ENCODE measurements at regions not wholly inside any gene's neighbourhood (a gene's known extent, or its start where the extent isn't known, plus 50 kb on each side); places are given as distances from the start of the nearest gene placed in this dataset.

GRCh38 chr13:65829241-65830008 is 1400.7 kb downstream of the PCDH9 start:
- no peaks in the 10 kb centered on the region for H3K27me3 Mint-ChIP-seq
- no peak overlapping the region for H3K27ac Mint-ChIP-seq
- peaks cover 8% of the 10 kb centered on the region for H3K4me1 Mint-ChIP-seq (ENCODE audit: low read depth)
- H3K9me3 Mint-ChIP-seq (ENCODE audit: low read depth): no peaks in the 10 kb centered on the region
- DNase-seq (ENCODE audit: low spot score, unreplicated experiment): no peak
- H3K36me3 Mint-ChIP-seq (ENCODE audit: insufficient read depth): no peaks in the 10 kb centered on the region
- H3K4me3 Mint-ChIP-seq (ENCODE audit: low read depth): no peak overlapping the region
- TF ChIP-seq CTCF (IDR thresholded peaks at IDR 0.05; ENCODE audit: unreplicated experiment): no peak

- TF ChIP-seq CTCF (IDR thresholded peaks at IDR 0.05; ENCODE audit: unreplicated experiment): no peak
- H3K36me3 Mint-ChIP-seq (ENCODE audit: insufficient read depth): no peaks in the 10 kb centered on the region
- H3K4me1 Mint-ChIP-seq (ENCODE audit: low read depth): peaks cover 8% of the 10 kb centered on the region
- no peak overlapping the region for H3K27ac Mint-ChIP-seq
- no peaks in the 10 kb centered on the region for H3K9me3 Mint-ChIP-seq (ENCODE audit: low read depth)
- H3K4me3 Mint-ChIP-seq (ENCODE audit: low read depth): no peak overlapping the region
- DNase-seq (ENCODE audit: low spot score, unreplicated experiment): no peak
- H3K27me3 Mint-ChIP-seq: no peaks in the 10 kb centered on the region
These were observed 1403.5 kb downstream of the PCDH9 start for GRCh38 chr13:65826657-65827056.

DNA sequence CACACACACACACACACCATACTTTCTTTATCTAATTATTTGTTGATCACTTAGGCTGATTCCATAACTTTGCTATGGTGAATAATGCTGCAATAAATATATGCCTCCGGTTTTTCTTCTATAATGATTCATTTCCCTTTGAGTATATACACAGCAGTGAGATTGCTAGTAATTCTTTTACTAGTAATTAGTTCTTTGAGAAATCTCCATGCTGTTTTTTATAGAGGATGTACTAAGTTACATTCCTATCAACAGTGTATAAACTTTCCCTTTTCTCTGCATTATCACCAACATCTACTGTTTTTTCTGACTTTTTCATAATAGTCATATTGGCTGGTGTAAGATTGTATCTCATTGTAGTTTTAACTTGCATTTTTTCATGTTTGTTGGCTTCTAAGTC is 1405.1 kb downstream of the PCDH9 start:
- no peak for DNase-seq (ENCODE audit: low spot score, unreplicated experiment)
- no peaks in the 10 kb centered on the region for H3K36me3 Mint-ChIP-seq (ENCODE audit: insufficient read depth)
- TF ChIP-seq CTCF (IDR thresholded peaks at IDR 0.05; ENCODE audit: unreplicated experiment): no peak
- H3K27ac Mint-ChIP-seq: no peak overlapping the region
- no peak overlapping the region for H3K4me3 Mint-ChIP-seq (ENCODE audit: low read depth)
- H3K9me3 Mint-ChIP-seq (ENCODE audit: low read depth): no peaks in the 10 kb centered on the region
- peaks cover 16% of the 10 kb centered on the region for H3K4me1 Mint-ChIP-seq (ENCODE audit: low read depth)
- H3K27me3 Mint-ChIP-seq: no peaks in the 10 kb centered on the region

DNA sequence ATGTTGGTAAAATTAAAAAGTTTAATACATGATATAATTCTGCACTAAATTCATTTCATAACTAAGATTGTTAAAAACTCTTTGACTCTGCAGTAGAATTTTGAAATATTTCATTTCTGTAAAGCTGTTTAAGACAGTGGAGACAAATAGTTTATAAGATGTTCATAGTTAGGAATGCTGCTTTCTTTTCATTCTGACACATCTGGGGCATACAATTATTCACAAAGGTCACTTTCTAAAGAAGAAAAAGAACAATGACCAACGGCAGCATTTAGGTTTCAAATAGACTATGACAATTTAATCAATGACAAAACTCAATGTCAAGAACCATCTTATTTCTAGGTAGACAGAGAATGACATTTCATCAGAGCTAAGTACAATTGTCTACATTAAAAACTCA is 1422.1 kb downstream of the PCDH9 start:
- Mint-ChIP-seq H3K9me3 (ENCODE audit: low read depth) (peaks cover 3% of the 10 kb centered on the region), H3K36me3 (ENCODE audit: insufficient read depth) (no peaks in the 10 kb centered on the region), H3K4me1 (ENCODE audit: low read depth) (peaks cover 4% of the 10 kb centered on the region), H3K27me3 (no peaks in the 10 kb centered on the region), H3K27ac (no peak overlapping the region), H3K4me3 (ENCODE audit: low read depth) (no peak overlapping the region)
- no peak for DNase-seq (ENCODE audit: low spot score, unreplicated experiment)
- TF ChIP-seq CTCF (IDR thresholded peaks at IDR 0.05; ENCODE audit: unreplicated experiment): no peak

DNA sequence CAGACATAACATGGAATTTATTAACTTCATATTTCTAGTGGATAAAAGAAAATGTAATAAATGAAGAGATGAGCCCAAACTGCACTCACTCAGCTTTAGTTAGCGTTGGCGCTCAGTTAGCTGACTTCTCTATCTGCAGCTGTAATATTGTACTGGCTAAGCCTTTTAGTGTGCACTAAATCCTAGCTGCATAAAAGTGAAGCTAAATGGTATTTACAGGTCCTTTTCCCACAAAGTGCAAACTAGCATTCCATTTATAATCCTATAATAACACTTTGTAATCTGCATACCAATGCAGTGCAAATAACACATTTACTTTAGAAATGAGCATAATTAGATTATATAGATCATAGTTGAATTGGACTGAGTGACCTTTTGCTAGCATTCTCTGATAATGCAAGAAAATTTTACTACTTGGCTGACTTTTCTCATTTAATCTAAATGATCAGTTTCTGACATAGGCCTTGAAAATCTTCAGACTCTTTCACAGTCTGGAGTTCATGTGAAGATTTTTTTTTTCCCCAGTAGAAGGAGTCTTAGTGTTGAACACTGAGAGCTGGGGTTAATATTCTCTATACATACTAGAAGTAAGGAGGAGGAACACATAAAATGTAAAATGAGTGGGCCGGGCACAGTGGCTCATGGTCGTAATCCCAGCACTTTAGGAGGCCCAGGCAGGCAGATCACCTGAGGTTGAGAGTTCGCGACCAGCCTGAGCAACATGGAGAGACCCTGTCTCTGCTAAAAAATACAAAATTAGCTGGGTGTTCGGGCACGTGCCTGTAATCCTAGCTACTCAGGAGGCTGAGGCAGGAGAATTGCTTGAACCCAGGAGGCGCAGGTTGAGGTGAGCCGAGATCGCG is 1426.4 kb downstream of the PCDH9 start:
- peak overlapping the region; percentile 13 for H3K27ac Mint-ChIP-seq
- H3K4me1 Mint-ChIP-seq (ENCODE audit: low read depth): peaks cover 4% of the 10 kb centered on the region

More for the DNA sequence above, 1426.4 kb downstream of the PCDH9 start:
- no peaks in the 10 kb centered on the region for H3K27me3 Mint-ChIP-seq
- TF ChIP-seq CTCF (IDR thresholded peaks at IDR 0.05; ENCODE audit: unreplicated experiment): no peak
- no peaks in the 10 kb centered on the region for H3K36me3 Mint-ChIP-seq (ENCODE audit: insufficient read depth)
- DNase-seq (ENCODE audit: low spot score, unreplicated experiment): no peak
- H3K4me3 Mint-ChIP-seq (ENCODE audit: low read depth): no peak overlapping the region
- no peaks in the 10 kb centered on the region for H3K9me3 Mint-ChIP-seq (ENCODE audit: low read depth)
